GM18498 (cell line): ENCODE measurements at regions not wholly inside any gene's neighbourhood (a gene's known extent, or its start where the extent isn't known, plus 50 kb on each side); places are given as distances from the start of the nearest gene placed in this dataset.

Source experiments
- ATAC-seq: cut with Tn5 transposase; IDR thresholded peaks from one replicate; pipeline ENCODE4 v1.9.1; 2021; ENCODE audit warnings: mild to moderate bottlenecking, moderate library complexity; ENCODE audit not compliant: unreplicated experiment

DNA sequence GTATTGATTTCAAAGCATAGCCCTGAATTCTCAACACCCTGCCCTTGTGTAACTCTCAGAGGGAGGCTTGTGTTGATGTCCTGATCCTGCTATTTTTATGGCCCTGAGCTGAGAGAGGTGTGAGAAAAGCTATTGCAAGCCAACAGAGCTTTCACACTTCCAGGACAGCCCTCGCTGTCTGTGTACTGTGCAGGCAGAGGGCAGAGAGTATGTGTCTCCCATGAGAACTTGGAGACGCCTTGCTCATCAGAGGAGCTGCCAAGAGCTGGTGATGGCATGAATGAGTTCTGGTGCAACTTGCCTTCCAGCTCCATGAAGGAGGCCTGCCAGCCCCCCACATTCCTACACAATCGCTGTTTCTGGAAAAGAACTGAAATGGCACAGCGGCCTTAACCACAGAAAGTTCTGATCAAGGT is 144.1 kb upstream of the AJAP1 start:
- ATAC-seq, result no peak

DNA sequence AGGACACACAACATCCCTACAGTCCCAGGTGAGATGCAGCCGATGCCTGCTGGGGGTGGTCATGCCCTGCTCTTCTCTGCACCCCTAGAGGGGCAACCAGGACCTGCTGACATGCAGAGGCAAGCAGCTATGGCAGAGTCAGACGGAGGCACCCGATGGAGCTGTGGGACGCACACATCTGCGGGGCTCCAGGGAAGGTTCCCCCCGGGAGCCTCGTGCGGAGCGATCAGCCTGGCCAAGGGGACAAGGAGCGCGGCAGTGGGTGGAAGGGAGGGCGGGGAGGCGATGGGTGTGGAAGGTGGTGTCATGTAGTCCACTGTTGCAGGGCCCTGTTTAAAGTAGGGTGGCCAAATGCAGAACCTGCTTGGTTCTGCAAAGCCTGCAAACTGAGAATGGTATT is 143.0 kb upstream of the AJAP1 start:
- ATAC-seq, result no peak

DNA sequence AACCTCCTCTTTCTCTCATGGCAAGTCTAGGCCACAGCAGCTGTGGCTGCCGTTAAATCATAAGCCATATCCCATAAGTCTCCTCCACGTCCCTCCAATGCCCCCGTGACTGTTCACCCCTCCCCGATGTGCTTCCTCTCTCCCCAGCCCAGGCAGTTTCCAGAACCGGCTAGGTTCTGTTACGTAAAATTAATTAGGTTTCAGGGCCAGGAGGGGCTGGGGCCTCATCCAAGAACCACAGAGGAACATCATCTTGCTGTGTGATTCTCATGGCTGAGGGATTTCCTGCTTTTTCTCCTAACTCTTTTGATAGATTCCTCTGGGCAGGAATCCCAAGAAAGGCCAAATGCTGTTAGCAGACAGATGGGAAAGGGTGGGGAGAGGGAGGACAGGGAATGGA is 141.8 kb upstream of the AJAP1 start:
- ATAC-seq, result no peak

- ATAC-seq, result no peak
Observed at GRCh38 chr1:4513685-4514084, 140.7 kb upstream of the AJAP1 start.

DNA sequence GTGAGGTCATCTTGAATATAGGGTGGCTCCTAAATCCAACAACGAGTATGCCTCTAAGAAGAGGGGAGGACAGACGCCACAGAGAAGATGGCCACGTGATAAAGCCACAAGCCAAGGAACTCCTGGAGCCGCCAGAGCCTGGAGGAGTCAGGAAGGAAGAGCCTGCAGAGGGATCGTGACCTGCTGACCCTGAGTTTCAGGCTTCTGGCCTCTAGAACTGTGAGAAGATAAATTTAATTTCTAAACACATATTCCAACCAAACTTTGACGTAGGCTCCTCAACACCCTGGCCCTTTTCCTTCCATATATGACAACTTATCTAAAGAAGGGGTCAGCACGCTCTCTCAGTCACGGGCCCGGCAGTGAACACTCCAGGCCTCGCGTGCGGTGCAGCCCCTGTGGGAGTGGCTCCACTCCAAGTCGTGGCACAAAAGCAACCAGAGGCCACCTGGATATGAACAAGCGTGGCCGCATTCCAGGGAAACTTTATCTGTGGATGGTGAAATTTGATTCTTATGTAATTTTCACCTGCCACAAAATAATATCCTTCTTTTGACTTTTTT is 138.6 kb upstream of the AJAP1 start:
- ATAC-seq, result no peak

DNA sequence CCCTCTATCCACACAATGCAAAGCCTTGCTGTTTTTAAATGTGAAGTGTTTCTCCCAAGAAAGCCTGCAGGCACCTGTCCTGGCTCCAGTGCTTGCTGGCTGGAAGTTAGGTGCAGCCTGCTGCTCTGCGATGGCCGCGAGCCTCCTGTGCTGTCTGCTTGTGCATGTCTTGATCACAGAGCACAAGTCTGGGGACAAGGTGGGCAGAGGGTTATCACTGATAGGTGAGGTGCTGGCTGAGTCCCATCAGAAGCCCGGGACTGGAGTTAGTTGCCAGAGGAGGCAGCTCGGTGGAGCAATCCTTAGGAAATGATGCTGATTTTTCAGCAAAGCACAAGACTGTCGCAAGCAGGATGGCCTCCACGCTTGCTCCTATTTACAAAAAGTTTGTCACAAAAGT is 137.8 kb upstream of the AJAP1 start:
- ATAC-seq, result no peak

- ATAC-seq, result no peak
Observed at GRCh38 chr1:4517186-4517954, 137.0 kb upstream of the AJAP1 start.

DNA sequence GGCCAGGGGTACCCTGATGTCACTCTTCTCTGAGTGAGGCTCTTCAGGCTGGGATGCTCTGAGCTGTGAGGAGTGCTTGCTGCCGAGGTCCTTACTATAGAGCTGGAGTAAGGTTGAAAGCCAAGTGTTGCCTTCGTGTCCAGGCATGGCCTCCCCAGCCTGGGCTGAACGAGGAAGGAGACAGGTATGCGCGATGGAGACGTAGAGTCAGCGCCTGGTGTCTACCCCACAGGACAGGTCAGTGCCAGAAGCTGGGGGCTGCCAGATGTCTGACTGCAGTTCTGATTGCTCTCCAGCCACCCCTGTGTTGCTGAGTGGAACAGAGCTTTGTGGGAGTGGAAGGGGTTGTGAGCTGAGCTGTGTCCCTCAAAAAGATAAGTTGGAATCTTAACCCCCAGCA is 135.8 kb upstream of the AJAP1 start:
- no peak for ATAC-seq

DNA sequence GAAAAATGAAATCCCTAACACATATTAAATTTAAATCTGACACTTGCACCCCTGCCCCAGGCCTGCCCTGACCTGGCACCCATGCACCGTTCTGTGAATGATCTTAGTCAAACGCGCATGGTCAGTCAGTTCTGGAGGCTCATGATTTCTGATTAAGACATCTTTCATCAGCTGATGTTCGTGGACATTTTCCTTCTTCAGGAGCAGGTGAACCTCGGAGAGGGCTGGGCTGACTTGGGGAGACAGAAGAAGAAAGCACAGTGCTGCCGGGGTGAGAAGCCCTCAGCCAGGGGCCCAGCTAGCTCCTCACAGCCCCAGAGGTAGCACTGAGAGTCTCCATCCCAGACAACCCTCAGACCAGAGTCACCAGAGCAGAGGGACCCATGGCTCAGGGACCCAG is 134.5 kb upstream of the AJAP1 start:
- no peak for ATAC-seq

GRCh38 chr1:4523551-4523950 is 130.9 kb upstream of the AJAP1 start:
- ATAC-seq, result no peak

GRCh38 chr1:4526747-4527146 is 127.7 kb upstream of the AJAP1 start:
- no peak for ATAC-seq

DNA sequence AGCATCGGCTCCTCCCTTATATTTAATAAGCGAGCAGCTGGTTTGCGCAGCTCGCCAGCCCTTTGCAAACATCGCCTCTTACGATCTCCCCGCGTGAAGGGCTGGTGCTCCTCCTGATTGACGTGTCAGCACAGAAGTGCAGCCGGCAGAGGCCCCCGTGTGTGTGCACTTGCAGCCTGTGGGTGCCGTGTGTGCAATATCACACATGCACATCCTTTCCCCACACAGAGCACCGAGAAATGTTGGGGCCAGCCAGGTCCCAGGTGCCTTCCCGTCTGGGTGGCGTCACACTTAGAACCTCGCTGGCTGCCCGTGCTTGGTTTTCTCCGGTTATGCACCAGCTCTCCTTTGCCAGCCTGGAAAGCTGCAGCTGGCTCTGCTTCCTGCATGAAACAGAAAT is 126.6 kb upstream of the AJAP1 start:
- ATAC-seq, result no peak

- ATAC-seq, result no peak
Observed at GRCh38 chr1:4528590-4528989, 125.8 kb upstream of the AJAP1 start.

DNA sequence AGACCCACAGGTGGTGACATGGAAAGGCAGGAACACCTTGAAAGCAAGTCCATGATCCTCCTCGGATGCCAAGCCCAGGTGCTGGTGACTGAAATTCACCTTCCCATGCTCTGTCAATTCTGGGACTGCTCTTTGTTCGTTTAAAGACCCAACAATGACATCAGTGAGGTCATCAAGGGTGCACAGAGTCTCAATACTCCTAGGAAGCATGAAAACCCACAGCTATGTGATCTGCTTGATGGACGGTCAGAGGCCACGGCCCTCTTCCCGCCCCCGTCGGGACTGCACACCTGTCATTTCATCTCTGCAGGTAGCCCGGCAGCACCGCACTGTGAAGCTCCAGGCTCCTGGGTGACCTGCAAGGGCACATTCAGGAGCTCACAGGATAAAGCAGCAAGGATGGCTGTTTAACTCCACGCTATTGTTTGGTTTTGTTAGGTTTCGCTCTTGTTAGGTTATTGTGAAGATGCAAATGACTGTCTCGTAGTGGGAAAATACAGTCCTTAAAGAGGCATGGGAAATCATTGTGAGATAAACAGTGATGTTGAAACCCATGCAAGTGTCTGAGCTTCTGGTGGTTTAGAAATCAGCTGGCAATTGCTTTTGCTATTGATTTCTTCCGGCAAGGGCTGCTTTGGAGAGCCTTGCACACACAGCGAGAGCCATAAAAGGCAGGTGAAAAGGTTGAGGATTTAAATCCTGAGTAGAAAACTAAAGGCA is 124.8 kb upstream of the AJAP1 start:
- no peak for ATAC-seq

- no peak for ATAC-seq
Observed at GRCh38 chr1:4530166-4530785, 124.1 kb upstream of the AJAP1 start.

GRCh38 chr1:4531842-4532241 is 122.6 kb upstream of the AJAP1 start:
- ATAC-seq, result no peak

- no peak for ATAC-seq
Observed at GRCh38 chr1:4532656-4533055, 121.8 kb upstream of the AJAP1 start.

GRCh38 chr1:4546911-4547310 is 107.5 kb upstream of the AJAP1 start:
- no peak for ATAC-seq

DNA sequence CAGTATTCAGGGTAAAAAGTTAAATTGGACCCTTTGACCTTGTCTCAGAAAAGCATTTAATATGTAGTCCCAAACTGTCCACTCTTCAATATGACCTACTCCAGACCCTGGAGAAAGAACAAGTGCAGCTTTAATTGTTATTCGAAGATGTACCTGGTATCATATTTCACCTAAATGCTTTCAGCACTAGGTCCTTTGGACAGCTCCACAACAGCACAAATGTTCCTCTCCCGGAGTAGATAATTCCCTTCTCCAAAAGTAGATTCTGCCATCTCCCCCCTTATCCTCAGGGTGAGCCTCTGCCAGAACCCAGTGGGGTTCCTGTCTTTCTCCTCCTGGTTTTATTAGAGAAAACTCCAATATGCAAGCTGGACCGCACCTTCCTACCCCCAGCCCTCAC is 104.5 kb upstream of the AJAP1 start:
- no peak for ATAC-seq

DNA sequence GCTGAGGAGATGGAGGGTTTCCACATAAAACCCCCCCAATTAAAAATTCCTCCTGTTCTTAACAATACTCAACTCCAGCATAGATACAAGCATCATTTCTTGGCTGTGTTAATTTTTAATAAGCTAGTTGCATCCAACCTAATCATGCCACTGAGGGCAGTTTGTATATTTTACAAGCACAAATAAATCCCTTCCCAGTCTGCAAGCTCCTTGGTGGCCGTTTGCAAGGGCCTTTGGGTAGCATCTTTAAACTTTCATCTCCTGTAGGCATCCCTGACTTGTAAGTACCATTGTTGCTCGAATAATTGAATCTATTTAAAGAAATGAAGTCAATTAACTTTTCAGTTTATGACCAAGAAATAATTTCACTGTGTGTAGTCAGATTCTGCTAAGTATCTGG is 103.5 kb upstream of the AJAP1 start:
- no peak for ATAC-seq

- no peak for ATAC-seq
Observed at GRCh38 chr1:4551706-4552105, 102.7 kb upstream of the AJAP1 start.

- no peak for ATAC-seq
Observed at GRCh38 chr1:4553761-4554160, 100.6 kb upstream of the AJAP1 start.
